NCI-H2107 treated with DMSO at 0.1 percent for 48 hours (cell line): ENCODE measurements at regions not wholly inside any gene's neighbourhood (a gene's known extent, or its start where the extent isn't known, plus 50 kb on each side); places are given as distances from the start of the nearest gene placed in this dataset.
"Not testable (repeated sequence)": the region's sequence is repeated elsewhere in the genome, so short reads cannot be mapped to it uniquely, and the experiment has no call there.

Experiments
- DNase-seq: peaks from one replicate; lab custom pipeline; 2025; ENCODE audit not compliant: unreplicated experiment; lab: John Stamatoyannopoulos, UW

DNA sequence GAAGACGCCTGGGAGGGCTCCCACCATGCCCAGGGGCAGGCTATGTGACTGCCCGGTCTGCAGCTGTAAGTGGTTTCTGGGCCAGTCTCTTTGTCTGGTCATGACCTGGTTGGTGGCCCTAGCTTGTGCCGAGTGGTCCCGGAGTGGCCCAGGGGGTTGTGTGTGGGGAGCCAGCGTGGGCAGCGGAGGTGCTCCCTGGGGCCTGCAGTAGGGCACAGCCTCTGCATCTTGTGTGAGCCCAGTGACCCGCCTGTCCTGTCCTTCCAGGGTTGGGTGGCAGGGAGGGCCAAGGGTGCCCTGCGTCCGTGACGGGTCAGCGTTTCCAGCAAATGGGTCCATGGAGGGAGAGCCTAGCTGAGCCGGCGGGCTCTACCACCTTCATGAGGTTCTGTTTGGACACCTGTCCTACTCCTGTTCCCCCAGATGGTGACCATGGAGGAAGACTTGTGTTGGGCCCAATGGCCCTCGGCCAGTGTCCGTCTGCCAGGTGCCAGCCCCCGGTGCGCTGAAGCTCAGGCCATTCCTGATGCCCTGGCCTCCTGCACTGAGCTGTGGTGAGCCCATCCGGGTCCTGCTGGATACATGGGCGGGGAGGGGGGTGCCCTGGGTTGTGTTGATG is 215.4 kb downstream of the SNRPN start:
- no peak for DNase-seq

DNA sequence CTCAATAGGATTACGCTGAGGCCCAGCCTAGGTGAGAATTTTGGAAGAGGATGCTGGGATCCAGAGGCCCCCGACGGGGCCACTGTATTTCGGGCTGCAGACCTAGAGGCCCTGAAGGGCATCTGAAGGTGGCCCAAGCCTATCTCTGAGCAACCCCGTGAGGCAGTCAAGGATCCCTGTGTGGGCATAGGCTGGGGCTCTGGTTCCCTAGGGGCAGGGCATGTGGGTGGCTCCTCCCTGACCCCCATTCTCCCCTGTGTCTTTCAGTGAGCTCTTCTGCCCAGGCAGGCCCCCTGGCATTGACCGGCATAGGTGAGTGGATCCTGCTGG is 216.0 kb downstream of the SNRPN start:
- no peak for DNase-seq

DNA sequence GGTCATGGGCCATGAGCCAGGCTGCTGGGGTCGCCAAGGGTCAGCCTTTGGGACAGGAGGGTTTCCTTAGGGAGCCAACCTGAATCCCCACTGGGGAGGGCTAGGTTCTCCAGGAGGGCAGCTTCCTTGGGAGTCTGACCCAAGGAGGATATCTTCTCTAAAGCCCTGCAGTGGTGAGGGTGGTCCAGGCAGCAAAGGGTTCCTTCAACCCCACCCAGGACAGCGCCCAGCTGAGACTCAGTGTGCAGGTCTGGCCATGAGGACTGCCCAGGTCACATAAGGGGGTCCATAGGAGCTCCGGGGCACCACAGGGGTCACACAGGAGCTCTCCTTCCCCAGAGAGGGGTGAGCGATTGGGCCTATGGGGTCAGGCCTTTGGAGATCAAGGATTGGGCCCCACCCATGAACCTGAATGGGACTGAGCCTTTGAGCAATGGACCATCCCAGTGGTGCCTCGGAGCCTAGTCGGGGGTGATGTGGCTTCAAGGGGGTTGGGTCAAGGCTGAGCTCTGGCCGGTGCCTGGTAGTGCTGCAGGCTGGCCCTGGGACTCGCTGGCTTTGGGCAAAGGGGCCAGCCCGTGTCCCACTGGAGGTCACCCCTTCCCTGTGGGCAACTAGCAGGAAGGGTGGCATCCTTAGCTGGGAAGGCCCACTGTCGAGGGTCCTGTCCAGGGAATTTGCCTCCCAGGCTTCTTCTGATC is 216.5 kb downstream of the SNRPN start:
- DNase-seq, result no peak

DNA sequence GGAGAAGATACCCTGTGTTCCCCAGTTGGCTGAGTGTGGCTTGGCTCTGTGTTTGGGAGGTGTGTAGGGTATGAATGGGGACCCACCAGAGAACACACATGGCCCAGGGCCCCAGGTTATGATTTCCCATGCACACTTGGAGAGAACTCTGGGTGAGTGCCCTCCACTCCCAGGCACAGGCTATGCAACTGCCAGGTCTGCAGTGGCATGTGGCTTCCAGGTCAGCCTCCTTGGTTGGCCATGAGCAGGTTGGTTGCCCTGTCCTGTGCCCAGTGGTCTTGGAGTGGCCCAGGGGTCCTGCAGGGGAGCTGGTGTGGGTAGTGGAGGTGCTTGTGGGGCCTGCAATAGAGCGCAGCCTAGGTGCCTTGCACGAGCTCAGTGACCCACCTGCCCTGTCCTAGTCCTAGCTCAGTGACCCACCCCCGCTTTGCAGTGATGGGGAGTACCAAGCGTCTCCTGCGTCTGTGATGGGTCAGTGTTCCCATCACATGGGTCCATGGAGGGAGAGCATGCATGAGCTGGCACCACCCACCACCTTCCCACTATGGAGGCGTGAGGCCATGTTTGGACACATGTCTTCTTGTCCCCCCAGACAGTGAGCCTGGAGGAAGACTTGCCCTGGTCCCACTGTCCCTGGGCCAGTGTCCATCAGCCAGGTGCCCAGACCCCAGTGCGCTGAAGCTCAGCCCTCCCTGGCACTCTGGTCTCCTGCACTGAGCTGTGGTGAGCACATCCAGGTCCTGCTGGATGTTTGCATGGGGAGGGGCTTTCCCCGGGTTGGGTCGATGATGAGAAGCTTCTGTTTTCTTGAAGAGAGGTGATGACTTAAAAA is 217.3 kb downstream of the SNRPN start:
- DNase-seq, result no peak

DNA sequence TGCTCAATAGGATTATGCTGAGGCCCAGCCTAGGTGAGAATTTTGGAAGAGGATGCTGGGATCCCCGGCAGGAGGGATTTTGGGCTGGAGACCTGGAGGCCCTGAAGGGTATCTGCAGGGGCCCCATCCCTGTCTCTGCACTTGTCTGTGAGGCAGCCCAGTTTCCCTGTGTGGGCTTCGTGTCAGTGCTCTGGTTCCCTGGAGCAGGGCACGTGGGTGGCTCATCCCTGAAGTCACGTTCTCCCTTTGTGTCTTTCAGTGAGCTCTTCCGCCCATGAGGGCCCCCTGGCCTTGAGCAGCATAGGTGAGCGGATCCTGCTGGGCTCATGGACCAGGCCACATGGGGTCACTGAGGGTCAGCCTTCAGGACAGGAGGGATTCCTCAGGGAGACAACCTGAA is 217.9 kb downstream of the SNRPN start:
- DNase-seq, result no peak

DNA sequence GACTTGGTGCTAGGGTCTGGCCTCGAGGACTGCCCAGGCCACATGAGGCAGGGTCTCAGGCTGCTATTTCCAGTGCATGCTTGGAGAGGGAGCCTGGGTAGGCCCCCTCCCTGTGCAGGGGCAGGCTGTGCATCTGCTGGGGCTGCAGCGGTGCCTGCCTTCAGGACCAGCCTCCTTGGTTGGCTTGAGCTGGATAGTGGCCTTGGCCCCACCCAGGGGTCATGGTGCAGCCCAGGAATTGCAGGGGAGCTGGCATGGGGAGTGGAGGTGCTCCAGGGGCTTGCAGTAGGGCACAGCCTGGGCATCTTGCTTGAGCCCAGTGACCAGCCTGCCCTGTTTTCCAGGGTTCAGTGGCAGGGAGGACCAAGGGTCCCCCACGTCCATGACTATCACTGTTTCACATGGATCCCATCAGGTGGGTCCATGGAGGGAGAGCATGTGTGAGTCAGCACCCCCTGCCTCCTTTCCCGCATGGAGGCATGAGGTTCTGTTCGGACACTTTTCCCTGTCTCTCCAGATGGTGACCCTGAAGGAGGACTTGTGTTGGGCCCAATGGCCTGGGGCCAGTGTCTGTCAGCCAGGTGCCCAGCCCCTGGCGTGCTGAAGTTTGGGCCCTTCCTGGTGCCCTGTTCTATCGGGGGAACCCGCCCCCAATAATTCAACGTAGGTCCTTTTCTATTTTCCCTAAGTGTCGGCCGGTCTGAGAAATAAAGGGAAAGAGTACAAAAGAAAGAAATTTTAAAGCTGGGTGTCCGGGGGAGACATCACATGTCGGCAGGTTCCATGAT is 218.6 kb downstream of the SNRPN start:
- no peak for DNase-seq

DNA sequence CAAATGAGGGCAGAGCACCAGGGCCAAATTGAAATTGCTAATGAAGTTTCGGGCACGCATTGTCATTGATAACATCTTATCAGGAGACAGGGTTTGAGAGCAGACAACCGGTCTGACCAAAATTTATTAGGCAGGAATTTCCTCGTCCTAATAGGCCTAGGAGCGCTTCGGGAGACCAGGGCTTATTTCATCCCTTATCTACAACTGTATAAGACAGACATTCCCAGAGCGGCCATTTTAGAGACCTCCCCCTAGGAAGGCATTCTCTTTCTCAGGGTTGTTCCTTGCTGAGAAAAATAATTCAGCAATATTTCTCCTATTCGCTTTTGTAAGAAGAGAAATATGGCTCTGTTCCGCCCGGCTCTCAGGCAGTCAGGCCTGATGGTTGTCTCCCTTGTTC is 219.4 kb downstream of the SNRPN start:
- DNase-seq, result not testable (repeated sequence)

DNA sequence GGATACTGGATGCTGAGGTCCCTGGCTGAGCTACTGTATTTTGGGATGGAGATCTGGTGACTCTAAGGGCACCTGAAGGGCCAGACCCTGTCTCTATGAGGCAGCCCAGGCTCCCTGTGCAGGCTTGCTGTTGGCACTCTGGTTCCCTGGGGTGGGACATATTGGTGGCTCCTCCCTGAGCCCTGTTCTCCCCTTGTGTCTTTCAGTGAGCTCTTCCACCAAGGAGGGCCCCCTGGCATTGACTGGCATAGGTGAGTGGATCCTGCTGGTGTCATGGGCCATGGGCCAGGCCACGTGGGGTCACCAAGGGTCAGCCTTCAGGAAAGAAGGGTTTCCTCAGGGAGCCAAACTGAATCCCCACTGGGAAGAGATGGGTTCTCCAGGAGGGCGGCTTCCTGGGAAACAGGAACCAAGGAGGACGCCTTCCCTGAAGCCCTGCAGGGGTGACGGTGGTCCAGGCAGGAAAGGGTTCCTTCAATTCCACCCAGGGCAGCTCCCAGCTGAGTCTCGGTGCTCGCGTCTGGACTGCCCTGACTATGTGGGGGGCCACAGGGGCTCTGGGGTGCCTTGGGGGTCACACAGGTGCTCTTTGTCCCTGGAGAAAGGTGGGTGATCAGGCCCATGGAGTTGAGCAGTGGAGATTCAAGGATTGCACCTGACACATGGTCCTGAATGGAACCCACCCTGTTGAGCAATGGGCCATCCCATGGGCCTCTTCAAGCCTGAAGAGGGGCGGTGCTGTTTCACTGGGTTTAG is 220.4 kb downstream of the SNRPN start:
- no peak for DNase-seq

DNA sequence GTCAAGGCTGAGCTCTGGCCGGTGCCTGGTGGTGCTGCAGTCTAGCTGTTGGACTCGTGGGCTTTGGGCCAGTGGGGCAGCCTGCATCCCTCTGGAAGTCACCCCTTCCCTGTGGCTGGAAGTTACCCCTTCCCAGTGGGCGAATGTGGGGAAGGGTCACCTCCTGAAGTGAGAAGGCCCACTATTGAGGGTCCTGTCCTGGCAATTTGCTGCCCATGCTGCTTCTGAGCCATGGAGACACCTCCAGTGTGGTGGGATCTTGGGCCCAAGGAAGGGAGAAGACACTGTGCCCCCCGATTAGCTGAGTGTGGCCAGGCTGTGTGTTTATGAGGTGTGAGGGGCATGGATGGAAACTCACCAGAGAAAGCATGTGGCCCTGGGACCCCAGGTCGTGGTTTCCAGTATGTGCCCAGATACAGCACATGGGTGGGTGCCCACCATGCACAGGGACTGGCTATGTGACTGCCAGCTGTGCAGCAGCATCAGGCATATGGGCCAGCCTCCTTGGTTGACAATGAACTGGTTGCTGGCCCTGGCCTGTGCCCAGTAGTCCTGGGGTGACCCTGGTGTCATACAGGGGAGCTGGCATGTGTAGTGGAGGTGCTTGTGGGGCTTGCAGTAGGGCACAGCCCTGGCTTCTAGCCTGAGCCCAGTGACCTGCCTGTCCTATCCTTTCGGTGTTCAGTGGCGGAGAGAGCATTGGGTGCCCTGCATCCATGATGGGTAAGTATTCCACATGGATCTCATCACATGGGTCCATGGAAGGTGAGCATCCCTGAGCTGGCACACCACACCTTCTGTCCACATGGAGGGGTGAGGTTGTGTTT is 221.2 kb downstream of the SNRPN start:
- DNase-seq, result no peak

DNA sequence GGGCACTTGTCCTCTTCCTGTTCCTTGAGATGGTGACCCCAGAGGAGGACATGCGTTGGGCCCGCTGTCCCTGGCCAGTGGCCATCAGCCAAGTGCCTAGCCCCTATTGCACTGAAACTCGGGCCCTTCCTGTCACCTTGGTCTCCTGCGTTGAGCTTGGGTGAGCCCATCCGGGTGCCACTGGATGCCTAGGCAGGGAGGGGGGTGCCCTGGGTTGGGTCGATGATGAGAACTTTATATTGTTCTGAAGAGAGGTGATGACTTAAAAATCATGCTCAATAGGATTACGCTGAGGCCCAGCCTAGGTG is 221.8 kb downstream of the SNRPN start:
- no peak for DNase-seq

DNA sequence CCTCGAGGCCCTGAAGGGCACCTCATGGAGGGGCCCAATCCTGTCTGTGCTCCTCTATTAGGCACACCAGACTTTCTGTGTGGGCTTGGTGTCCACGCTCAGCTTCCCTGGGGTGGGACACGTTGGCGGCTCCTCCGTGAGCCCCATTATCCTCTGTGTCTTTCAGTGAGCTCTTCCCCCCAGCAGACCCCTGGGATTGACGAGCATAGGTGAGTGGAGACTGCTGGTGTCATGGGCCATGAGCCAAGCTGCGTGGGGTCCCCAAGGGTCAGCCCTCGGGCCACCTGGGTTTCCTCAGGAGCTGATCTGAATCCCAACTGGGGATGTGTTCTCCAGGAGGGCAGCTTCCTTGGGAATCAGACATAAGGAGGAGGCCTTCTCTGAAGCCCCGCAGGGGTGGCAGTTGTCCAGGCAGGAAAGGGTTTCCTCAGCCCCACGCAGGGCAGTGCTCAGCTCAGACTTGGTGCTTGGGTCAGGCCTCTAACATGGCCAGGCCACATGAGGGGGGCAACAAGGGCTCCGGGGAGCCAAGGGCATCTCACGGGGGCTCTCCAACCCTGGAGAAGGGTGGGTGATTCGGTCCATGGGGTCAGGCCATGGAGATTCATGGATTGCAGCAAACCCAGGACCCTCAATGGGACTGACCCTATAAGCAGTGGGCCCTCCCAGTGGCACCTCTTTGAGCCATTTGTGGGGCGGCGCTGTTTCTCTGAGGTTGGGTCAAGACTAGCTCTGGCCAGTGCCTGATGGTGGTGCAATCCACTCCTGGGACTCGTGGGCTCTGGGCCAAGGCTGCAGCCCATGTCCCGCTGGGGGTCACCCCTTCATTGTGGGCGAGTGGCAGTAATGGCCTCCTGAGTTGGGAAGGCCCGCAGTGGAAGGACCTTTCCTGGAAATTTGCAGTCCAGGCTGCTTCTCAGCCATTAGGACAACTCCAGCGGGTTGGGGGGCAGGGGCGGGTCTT is 222.5 kb downstream of the SNRPN start:
- no peak for DNase-seq

DNA sequence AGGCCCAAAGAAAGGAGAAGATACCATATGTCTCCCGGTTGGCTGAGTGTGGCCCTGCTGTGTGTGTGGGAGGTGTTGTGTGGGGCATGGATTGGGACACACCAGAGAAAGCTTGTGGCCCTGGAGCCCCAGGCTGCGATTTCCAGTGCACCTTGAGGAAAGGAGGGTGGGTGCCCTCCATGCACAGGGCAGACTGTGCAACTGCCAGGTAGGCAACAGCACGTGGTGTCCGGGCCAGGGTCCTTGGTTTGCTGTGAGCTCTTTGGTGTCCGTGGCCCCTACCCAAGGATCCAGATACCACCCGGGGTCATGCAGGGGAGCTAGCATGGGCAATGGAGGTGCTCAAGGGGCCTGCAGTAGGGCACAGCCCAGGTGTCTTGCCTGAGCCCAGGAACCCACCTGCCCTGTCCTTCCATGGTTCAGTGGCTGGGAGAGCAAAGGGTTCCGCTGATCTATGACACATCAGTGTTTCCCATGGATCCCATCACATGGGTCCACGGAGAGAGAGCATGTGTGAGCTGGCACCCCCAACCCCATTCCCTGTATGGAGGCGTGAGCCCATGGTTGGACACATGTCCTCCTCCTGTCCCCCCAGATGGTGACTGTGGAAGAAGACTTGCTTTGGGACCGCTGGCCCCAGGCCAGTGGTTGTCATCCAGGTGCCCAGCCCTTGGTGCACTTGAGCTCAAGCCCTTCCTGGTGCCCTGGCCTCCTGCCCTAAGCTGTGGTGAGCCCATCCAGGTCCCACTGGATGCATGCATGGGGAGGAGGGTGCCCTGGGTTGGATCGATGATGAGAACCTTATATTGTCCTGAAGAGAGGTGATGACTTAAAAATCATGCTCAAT is 223.4 kb downstream of the SNRPN start:
- no peak for DNase-seq

DNA sequence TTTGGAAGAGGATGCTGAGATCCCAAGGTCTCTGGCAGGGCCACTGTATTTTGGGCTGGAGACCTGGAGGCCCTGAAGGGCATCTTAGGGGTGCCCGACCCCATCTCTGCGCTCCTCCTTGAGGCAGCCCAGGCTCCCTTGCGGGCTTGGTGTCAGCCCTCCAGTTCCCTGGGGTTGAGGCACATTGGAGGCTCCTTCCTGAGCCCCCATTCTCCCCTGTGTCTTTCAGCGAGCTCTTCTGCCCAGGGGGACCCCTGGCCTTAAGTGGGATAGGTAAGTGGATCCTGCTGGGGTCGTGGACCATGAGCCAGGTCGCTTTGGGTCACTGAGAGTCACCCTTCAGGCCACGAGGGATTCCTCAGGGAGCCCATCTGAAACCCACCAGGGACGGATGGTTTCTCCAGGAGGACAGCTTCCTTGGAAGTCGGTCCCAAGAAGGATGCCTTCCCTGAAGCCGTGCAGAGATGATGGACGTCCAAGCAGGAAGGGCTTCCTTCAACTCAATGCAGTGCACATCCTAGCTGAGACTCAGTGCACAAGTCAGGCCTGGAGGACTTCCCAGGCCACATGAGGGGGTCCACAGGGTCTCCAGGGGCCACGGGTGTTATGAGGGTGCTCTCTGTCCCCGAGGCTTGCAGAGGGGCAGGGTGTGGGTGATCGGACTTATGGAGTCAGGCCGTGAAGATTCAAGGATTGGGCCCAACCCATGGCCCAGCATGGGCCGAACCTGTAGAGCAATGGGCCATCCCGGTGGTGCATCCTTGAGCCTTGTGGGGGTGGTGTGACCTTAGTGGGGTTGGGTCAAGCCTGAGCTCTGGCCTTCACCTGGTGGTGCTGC is 224.3 kb downstream of the SNRPN start:
- no peak for DNase-seq

DNA sequence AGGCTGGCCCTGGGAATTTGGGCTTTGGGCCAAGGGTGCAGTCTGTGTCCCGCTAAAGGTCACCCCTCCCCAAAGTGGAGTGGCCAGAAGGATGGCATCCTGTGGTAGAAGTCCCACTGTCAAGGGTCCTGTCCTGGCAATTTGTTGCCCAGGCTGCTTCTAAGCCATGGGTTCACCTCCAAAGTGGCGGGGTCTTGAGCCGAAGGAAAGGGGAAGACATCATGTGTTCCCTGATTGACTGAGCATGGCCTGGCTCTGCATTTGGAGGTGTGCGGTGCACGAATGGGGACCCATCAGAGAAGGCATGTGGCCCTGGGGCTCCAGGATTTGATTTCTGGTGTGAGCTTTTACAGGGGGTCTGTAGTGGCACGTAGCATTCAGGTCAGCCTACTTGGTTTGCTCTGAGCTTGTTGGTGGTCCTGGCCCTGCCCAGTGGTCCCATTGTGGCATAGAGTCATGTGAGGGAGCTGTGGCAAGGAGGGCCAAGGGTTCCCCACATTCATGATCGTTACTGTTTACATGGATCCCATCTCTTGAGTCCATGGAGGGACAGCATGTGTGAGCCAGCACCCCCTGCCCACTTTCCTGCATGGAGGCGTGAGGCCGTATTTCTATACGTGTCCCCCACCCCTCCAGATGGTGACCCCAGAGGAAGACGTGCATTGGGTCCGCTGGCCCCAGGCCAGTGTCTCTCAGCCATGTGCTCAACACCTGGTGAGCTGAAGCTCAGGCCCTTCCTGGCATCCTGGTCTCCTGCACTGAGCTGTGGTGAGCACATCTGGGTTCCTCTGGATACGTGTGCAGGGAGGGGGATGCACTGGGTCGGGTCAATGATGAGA is 225.1 kb downstream of the SNRPN start:
- no peak for DNase-seq

DNA sequence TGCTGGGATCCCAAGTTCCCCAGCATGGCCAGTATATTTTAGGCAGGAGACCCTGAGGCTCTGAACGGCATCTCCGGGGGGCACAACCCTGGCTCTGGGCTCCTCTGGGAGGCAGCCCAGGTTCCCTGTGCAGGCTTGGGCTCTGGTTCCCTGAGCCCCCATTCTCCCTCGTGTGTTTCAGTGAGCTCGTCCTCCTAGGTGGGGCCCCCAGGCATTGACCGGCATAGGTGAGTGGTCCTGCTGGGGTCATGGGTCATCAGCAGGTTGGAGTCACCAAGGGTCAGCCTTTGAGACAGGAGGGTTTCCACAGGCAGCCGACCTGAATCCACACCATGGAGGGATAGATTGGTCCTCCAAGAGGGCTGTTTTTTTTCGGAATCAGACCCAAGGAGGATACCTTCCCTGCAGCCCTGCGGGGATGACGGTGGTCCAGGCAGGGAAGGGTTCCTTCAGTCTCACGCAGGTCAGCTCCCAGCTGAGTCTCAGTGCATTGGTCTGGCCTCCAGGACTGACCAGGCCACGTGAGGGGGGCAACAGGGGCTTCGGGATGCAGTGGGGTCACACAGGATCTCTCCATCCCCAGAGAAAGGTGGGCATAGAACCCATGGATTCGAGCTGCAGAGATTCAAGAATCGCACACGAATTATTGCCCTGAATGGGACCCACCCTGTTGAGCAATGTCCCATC is 226.0 kb downstream of the SNRPN start:
- DNase-seq, result no peak
